ENCODE measurements at regions not wholly inside any gene's neighbourhood (a gene's known extent, or its start where the extent isn't known, plus 50 kb on each side); places are given as distances from the start of the nearest gene placed in this dataset.
A peak's percentile ranks its signal among the peaks of the same experiment; 100 is the strongest.
"Not testable (repeated sequence)": the region's sequence is repeated elsewhere in the genome, so short reads cannot be mapped to it uniquely, and the experiment has no call there.

DNA sequence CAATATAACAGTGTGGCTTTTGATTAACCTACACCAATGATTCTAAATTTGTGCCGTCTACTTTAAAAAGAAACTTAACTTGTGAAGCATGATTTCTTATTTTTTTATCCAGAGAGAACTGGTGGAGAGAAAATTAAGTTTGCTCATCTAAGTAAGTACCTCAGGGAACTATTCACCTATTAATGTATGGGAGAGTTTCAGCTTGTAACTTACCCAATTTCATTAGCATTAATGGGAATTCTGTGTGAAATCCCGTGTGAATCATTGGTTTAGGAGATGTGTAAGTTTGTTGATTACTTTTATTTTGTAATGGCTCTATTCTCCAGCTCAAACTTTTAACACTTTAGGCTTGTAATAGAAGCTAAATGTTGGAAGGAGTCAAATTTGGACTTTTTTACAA, 1061.5 kb downstream of the TDRD15 start:
- DNase-seq: no peak

DNA sequence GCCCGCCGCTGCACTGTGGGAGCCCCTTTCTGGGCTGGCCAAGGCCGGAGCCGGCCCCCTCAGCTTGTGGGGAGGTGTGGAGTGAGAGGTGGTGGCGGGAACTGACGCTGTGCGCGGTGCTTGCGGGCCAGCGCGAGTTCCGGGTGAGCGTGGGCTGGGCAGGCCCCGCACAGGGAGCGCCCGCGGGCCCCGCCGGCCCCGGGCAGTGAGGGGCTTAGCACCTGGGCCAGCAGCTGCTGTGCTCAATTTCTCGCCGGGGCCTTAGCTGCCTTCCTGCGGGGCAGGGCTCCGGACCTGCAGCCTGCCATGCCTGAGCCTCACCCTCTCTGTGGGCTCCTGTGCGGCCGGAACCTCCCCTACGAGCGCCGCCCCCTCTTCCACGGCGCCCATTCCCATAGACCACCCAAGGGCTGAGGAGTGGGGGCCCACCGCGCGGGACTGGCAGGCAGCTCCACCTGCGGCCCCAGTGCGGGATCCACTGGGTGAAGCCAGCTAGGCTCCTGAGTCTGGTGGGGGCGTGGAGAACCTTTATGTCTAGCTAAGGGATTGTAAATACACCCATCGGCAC, 1062.6 kb downstream of the TDRD15 start:
- not testable (repeated sequence) for DNase-seq

DNA sequence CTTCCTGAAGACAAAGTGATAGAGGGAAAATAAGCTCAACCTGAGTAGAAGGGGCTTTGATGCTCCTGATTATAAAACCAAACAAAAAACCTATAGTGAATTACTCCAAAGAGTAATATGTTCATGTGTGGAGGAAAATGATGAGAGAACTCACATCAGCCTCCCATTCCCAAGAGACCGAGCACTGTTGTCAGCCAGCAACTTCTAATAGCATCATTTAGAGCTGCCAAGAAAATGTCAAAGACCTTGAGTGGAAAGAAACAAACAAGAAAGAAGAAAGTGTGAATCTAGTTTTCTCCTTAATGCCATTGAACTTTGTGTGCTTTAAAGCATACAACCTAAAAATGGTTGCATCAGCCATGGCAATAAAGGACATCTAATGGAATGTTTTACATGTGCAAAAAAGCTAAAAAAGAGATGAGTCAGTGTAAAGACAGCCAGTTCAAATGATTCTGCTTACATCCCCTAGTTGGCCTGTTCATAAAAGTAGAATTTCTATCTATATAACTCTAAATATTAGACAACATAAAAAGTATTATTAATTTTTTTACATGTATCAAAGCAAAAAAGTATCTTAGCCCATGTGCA, 1066.2 kb downstream of the TDRD15 start:
- no peak for DNase-seq

DNA sequence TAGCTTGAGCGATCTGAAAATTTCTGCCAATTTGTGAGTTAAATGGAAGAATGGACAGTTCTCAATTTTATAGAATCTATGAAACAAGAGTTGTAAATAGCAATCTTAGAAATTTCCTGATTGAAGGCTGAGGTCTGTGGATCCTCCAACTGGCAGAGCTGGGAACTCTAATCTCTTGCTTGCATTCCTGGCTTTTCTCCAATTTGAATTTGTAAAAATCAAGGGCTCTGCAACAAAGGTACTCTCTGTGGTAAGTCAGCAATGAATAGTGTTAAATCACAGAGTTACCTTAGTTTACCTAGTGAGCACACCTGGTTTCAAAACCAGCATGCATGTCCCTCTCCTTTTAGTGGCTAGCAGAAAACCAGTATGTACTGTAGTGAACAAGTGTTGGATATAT, 1070.5 kb downstream of the TDRD15 start:
- no peak for DNase-seq

DNA sequence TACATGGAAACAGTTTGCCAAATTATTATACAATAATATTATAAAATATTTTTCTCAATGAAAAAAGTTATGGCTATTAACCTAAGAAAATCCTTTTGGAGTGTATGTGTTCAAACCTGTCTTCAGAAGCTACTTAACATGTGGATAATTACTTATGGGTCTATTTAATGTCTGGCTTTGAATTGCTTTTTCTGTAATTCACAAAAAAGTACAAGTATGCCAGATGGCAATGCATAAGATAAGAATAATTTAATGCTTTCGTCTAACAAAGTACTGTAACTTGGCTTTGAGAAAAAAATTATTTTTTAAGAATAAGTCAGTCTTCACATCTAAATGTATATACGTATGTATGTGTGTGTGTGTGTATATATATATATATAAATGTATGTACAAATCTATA, 1073.0 kb downstream of the TDRD15 start:
- DNase-seq: peak in 1 of 2 experiments; percentile 52

DNA sequence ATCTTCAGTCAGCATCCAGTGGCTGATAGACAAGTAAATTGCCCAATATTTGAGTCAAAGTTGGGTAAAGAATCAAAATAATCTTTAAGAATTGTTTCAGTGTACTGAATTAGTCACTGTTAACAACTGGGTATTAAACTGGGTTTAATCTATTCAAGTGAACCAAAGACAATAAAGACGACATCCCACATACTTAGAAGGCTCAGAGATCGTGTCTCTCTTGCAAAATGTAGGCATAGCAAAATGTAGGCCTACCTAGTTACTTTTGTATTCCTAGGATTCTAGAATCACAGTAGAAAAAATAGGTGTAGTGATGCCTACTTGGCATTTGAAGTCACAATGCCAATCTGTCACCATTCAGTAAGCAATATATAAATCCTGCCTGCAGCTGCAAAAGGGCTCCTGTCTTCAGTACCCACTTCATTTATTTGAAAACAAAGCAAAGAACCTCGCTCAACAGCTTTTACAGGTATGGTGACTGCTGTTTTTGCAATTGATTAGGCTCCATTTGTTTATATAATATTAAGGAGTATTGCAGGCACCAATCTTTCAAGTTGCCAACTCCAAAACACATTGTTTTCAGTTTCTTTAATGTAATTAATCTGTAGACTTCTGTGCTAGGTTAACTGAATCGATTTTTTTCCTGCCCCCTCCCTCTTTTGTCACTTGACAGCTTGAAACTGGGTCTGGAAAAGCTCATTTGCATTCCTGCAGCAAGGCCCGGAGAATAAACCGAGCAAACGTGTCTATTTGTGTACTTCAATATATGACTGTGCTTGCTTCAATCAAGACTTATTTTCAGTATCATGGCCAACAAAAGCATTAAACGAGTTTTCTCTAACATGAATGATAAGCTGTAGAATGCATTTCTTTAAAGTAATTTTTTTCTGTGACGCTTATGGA, 1074.9 kb downstream of the TDRD15 start:
- peak in 1 of 2 experiments; percentile 29 for DNase-seq

DNA sequence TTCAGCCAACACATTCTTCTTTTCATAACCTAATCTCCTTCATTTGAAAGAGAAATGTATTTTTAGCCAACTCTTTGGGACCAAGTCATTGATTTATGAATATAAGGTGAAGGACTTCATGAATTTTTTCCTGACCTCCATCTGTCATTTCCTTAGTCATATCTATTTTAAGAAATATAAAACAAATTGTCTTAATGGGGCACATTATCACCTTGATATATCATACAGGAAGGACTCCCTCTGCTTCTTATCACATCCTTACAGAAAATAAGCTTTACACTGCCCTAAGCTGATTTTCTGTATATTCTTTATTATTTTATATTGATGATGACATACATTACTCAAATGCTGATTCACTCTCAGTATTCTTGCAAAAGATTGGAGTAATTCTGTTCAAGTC, 1076.2 kb downstream of the TDRD15 start:
- no peak for DNase-seq

DNA sequence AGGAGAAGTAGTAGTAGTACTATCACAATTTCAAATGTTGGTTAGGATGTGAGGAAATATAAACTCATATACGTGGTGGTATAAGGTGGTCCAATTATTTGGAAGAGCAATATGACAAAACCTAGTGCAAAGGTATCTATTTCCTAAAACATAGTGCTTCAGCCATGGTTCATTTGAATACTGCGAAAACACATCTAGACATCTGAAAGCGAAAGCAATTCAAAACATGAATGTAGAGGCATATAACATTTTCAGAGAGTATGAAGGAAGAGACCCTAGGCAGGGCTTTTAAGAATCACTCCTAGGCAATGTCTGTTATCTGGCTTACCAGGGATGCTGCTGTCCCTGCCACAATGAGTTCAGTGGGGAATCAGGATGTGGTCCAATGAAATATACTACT, 1085.8 kb downstream of the TDRD15 start:
- DNase-seq: no peak

DNA sequence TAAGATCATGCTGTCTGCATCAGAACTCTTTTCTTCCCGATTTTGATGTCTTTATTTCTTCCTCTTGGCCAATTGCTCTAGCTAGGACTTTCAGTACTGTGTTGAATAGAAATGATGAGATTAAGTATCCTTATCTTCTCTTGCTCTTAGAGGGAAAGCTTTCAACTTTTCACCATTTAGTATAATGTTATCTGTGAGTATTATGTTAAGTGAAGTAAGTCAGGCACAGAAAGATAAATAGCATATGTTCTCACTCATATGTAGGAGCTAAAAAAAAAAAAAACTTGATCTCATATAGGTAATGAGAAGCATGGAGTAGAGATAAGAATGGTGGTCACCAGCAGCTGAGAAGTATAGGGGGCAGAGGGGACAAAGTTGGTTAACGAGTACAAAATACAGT, 1089.5 kb downstream of the TDRD15 start:
- no peak for DNase-seq

DNA sequence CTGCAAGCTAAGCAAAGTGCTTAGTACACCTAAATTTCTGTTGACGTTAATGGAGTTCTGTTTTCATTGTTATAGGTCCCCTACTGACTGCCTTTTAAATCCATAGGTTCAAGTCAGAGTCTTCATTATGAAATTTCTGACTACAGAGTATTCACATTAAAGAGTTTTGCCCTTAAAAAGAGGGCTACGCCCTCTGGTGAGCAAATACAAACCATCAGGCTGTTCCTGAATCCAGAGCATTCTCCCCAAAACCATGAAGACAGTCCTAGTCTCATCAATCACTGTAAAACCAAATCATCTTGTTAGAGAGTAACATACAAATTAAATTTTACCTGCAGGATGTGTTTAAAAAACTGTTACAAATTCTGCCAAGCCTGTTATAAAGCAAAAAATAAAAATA, 1091.7 kb downstream of the TDRD15 start:
- DNase-seq: no peak

DNA sequence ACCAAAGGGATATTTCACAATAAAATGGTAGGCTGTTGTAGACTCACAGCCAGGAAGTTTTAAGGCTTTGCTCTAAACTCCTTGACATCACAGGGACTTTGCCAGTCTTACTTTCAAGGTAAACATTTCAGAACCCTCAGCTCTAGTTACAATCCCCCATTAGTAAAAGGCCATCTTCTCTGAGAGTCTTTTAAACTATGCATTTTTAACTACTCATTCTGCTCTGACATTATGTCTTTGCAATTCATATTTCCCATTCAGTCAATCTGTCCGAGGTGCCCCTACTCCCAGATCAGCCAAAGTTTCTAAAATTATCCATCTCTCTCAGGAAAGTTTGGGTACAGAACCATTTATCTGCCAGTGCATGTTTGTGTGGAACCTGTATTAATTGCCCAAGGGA, 1094.1 kb downstream of the TDRD15 start:
- no peak for DNase-seq

DNA sequence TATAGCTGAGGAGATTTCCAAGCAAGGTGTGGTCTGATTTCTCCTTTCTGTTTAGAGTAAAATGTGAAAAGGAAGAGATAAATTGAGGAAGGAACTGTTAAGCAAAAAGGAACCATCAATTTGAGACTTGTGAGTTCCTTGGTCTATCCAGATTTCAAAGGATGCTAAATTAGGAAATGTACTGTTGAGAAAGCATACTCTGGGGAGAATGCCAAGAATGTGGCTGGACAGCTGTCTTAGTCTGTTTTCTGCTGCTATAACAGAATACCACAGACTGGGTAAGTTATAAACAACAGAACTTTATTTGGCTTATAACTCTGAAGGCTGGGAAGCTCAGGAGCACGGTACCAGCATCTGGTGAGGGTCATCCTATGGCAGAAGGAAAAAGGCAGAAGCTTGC, 1097.2 kb downstream of the TDRD15 start:
- no peak for DNase-seq

DNA sequence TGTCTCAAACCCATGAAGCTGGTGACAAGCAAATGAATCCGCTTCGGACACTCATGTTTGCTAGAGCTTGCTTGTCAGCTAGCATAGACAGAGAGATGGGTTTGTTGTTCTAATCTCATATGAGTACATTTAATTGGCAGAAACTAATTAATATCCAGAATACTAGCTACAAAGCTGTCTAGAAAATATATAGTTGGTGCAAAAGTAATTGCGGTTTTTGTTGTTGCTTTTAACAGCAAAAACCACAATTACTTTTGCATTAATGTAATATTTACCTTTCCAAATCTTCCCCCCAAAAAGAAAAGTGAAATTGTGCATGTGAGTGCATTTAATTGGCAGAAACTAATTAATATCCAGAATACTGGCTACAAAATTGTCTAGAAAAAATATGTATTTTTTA, 1115.2 kb downstream of the TDRD15 start:
- DNase-seq: no peak

DNA sequence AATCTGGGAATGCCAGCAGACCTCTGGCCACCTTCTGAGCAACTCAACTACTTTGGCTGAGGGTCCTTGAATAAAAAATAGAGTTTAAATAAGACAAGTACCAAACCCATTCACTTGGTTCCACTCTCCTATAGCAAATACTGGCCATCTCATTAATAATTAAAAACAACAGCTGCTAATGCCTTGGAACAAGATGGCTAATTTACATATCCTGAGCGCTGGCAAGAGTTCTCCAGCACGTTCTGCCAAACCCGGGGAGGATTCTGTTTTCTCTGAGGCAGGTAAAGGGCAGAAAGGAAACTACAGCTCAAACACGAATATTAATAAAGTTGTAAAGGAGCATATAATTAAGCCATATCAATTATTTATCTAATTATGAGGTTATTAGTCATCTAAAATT, 1123.7 kb downstream of the TDRD15 start:
- DNase-seq: peak; percentile 67 to 90

DNA sequence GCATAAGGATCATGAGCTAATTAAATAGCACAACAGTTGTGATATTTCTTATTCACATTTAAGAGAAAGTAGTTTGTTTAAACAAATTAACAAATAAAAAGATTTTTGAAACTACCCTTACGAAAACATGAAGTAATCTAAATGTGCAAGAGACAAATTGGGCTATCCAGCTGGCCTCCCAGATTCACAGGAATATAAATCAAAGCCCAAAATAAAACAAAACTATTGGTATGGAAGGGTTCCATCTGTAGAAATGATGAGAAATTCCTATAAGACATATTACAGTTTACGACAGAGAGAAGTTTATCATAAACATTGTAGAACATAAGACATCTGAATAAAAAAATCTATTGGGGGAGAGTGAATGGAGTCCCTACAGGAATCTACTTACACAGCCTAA, 1125.1 kb downstream of the TDRD15 start:
- no peak for DNase-seq

DNA sequence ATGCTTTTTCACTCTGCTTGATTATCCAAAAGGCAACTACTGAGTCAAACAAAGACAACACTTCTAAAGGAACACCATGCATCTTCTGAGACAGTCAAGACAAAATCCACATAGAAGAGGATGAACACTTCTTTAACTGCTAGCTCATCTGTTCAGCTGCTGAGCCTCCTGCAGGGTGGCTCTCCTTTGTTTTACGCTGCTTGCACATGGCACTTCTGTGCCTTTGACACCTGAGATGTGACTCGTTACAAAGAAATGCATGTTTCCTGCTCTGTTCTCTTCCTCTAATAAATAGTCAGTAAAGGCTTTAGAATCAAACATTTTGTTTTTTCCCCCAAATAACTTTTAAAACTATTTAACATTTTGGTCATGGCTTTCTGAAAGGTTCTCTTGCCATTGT, 1129.4 kb downstream of the TDRD15 start:
- DNase-seq: no peak

DNA sequence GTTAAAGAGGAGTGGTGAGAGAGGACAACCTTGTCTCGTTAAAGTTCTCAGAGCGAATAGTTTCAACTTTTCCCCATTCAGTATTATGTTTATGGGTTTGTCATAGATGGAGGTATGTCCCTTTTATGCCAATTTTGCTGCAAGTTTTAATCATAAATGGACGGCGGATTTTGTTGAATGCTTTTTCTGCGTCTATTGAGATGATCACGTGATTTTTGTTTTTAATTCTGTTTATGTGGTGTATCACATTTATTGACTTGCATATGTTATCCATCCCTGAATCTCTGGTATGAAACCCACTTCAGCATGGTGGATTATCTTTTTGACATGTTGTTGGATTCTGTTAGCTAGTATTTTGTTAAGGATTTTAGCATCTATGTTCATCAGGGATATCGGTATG, 1123.8 kb upstream of the KLHL29 start:
- no peak for DNase-seq

DNA sequence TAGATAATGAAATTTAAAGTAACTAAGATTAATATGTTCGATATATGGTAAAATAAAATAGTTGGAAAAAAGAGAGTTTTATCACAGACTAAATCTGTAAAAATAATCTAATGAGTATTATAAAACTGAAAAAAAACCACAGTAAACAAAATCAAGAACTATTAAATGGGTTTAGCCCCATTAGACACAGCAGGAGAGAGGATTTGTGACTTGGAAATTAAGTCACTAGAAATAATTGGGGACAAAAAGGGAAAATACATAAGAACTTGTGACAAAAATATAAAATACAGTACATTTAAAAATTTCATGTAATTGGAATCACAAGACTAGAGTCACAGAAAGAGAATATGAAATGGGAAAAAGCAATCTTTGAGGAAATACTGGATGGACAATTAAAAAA, 1114.6 kb upstream of the KLHL29 start:
- no peak for DNase-seq

DNA sequence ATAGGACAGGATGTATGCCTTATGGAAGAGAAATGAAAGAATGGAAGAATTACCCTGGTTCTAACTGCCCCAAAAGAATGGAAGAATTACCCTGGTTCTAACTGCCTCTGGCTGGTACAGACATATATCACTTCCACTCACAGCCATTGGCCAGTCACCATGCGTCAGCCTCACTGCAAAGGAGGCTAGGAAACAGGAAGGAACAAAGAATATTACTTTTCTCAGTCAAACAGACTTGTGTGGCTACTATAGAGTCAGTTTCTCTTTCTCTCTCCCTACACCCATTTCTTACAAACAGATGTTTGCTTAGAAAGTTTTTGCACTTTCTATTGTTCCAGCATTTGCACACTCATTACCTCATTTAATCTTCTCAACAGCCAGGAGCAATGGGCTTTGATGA, 1111.1 kb upstream of the KLHL29 start:
- DNase-seq: no peak

DNA sequence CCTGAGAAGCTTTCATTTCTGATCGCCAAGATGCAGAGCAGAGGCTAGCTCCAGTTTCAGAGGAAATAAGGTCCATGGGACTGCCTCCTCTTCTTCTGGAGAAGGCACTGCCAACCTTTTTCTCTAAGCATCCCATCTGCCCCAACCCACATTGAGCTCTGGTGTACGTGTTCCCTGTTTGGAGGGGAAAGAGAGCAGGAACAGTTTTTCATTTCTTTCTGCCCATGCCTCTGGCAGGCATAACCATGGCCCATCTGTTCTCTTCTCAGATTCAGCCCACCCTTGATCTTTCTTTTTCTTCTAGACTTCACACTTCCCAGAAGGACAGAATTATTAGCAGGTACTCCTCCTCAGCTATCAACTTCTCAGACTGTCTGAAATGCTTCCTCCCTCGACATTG, 1110.3 kb upstream of the KLHL29 start:
- peak in 1 of 2 experiments; percentile 20 for DNase-seq

DNA sequence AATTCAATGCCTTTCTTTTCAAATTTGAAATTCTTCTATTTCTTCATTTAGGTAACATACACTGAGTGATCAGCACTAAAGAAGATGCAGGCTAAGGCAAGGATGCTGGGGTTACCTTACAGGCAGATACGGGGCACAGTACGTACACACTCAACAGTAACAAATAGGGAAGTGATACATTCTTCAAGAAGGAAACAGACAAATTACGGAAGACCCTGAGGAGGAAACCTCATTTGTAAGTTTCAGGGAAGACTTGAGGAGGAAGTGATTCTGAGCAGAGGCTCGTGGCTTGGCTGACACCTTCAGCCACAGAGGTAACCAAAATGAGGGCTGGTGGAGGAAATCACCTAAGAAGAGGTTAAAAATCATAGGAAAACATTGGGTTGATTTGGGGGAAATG, 1108.3 kb upstream of the KLHL29 start:
- no peak for DNase-seq

DNA sequence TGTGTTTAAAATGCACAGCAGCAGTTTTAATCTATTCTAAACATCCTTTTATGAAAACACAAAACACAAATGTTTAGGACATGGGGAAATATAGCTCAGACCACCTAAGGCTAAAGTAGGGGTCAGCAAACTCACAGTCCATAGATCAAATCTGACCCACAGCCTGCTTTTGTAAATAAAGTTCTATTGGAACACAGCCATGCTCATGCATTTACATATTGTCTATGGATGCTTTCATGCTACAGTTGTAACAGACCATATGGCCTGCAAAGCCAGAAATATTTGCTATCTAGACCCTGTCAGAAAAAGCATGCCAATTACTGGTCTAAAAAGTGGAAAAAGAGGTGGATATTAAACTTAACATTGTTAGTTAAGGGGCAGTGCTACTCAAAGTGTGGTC, 1105.4 kb upstream of the KLHL29 start:
- no peak for DNase-seq

DNA sequence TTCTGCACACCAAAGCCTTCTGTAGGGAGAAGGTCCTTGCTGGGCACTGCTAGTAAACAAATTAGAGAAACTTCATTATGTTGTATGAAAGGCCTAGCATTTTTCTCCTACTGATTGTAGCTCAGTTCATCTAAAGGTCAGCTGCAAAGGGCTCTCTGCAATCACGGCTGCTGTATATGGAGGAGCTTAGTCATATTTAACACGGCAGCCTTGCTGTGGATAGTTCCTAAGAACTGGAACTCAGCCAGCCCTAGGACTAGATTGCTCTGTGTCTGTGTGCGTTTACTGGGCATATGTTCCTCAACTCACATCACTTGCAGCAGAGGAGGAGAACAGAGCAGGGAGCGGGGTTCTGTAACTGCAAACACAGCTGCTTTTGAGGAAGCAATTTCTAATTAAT, 1103.9 kb upstream of the KLHL29 start:
- peak; percentile 51 to 81 for DNase-seq

DNA sequence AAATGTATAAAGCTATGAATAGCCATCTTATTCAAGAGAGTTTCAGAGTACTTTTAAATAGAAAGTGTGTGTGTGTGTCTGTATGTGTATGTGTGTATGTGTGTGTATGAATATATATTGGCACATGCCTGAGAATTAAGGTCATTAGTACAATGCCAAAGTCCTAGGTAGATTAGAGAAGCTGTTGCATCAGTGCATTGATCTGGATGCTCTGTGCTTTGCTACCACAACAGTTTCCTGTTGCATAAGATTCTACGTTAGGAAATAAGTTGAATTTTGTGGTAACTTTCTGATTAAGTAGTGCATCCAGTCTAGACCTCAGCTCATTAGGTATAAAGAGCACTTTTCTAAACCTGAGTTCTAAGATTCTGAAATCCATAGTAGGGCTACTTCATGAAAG, 1102.8 kb upstream of the KLHL29 start:
- no peak for DNase-seq

All from NCI-H524 (cell line).